BLaER1 (cell line): ENCODE measurements at regions not wholly inside any gene's neighbourhood (a gene's known extent, or its start where the extent isn't known, plus 50 kb on each side); places are given as distances from the start of the nearest gene placed in this dataset.
"Not testable (repeated sequence)": the region's sequence is repeated elsewhere in the genome, so short reads cannot be mapped to it uniquely, and the experiment has no call there.

Experiments
- H3K27ac ChIP-seq: shearing (Covaris generic); formaldehyde crosslinking; 2 replicates; pipeline ENCODE4 v1.8.1; 2022
- H3K27me3 ChIP-seq: shearing (Covaris generic); formaldehyde crosslinking; 2 replicates; pipeline ENCODE4 v1.8.1; 2022
- H3K36me3 ChIP-seq: shearing (Covaris generic); formaldehyde crosslinking; 2 replicates; pipeline ENCODE4 v1.8.1; 2022
- H3K4me1 ChIP-seq: shearing (Covaris generic); formaldehyde crosslinking; 2 replicates; pipeline ENCODE4 v1.8.1; 2022
- H3K4me2 ChIP-seq: shearing (Covaris generic); formaldehyde crosslinking; 2 replicates; pipeline ENCODE4 v1.8.1; 2022
- H3K4me3 ChIP-seq: shearing (Covaris generic); formaldehyde crosslinking; 2 replicates; pipeline ENCODE4 v1.8.1; 2022
- H3K9ac ChIP-seq: shearing (Covaris generic); formaldehyde crosslinking; 2 replicates; pipeline ENCODE4 v1.8.1; 2022
- H3K9me3 ChIP-seq: shearing (Covaris generic); formaldehyde crosslinking; 2 replicates; pipeline ENCODE4 v1.8.1; 2022
- H4K20me1 ChIP-seq: shearing (Covaris generic); formaldehyde crosslinking; 2 replicates; pipeline ENCODE4 v1.8.1; 2022
- Cebpa-rat ChIP-seq: shearing (Covaris generic); IDR thresholded peaks from 2 replicates; pipeline ENCODE4 v1.8.1; 2022

GRCh38 chr2:19178175-19178574 is 180.2 kb downstream of the OSR1 start:
- H3K9me3 ChIP-seq, result no peaks in the 10 kb centered on the region
- no peak overlapping the region for H3K9ac ChIP-seq
- TF ChIP-seq Cebpa-rat, result no peak
- H3K27ac ChIP-seq, result no peak overlapping the region
- H3K4me3 ChIP-seq, result no peak overlapping the region
- no peaks in the 10 kb centered on the region for H4K20me1 ChIP-seq
- no peak overlapping the region for H3K4me2 ChIP-seq
- H3K27me3 ChIP-seq, result no peaks in the 10 kb centered on the region
- H3K36me3 ChIP-seq, result no peaks in the 10 kb centered on the region
- no peaks in the 10 kb centered on the region for H3K4me1 ChIP-seq

- Histone ChIP-seq H3K4me1 (no peaks in the 10 kb centered on the region), H3K36me3 (no peaks in the 10 kb centered on the region), H3K9ac (no peak overlapping the region), H3K27ac (no peak overlapping the region), H3K27me3 (no peaks in the 10 kb centered on the region), H3K4me3 (no peak overlapping the region), H4K20me1 (no peaks in the 10 kb centered on the region), H3K9me3 (no peaks in the 10 kb centered on the region), H3K4me2 (no peak overlapping the region)
- no peak for TF ChIP-seq Cebpa-rat
These were observed 181.4 kb downstream of the OSR1 start for GRCh38 chr2:19176977-19177376.

- Histone ChIP-seq H3K27ac (no peak overlapping the region), H3K27me3 (no peaks in the 10 kb centered on the region), H3K4me3 (no peak overlapping the region), H3K9ac (no peak overlapping the region), H3K4me1 (no peaks in the 10 kb centered on the region), H3K9me3 (peaks cover 1% of the 10 kb centered on the region; the same call in 1 of the 2 replicates), H3K4me2 (no peak overlapping the region), H3K36me3 (no peaks in the 10 kb centered on the region), H4K20me1 (no peaks in the 10 kb centered on the region)
- no peak for TF ChIP-seq Cebpa-rat
These were observed 182.1 kb downstream of the OSR1 start for GRCh38 chr2:19176172-19176852.

- Histone ChIP-seq H3K4me2 (no peak overlapping the region), H3K27ac (no peak overlapping the region), H4K20me1 (no peaks in the 10 kb centered on the region), H3K9me3 (peaks cover 5% of the 10 kb centered on the region; the same call in 1 of the 2 replicates), H3K4me1 (no peaks in the 10 kb centered on the region), H3K4me3 (no peak overlapping the region), H3K36me3 (no peaks in the 10 kb centered on the region), H3K9ac (no peak overlapping the region), H3K27me3 (no peaks in the 10 kb centered on the region)
- TF ChIP-seq Cebpa-rat, result no peak
These were observed 184.2 kb downstream of the OSR1 start for GRCh38 chr2:19174176-19174575.

- no peak overlapping the region for H3K4me3 ChIP-seq
- no peak for TF ChIP-seq Cebpa-rat
- no peaks in the 10 kb centered on the region for H4K20me1 ChIP-seq
- no peaks in the 10 kb centered on the region for H3K4me1 ChIP-seq
- H3K4me2 ChIP-seq, result no peak overlapping the region
- peaks cover 5% of the 10 kb centered on the region; the same call in 1 of the 2 replicates for H3K9me3 ChIP-seq
- no peaks in the 10 kb centered on the region for H3K27me3 ChIP-seq
- no peaks in the 10 kb centered on the region for H3K36me3 ChIP-seq
- no peak overlapping the region for H3K27ac ChIP-seq
- no peak overlapping the region for H3K9ac ChIP-seq
These were observed 187.0 kb downstream of the OSR1 start for GRCh38 chr2:19171409-19171808.

GRCh38 chr2:19169134-19169768 is 189.2 kb downstream of the OSR1 start:
- Histone ChIP-seq H3K9ac (no peak overlapping the region), H3K4me2 (no peak overlapping the region), H3K9me3 (peaks cover 5% of the 10 kb centered on the region; the same call in 1 of the 2 replicates), H4K20me1 (no peaks in the 10 kb centered on the region), H3K36me3 (no peaks in the 10 kb centered on the region), H3K4me1 (no peaks in the 10 kb centered on the region), H3K4me3 (no peak overlapping the region), H3K27ac (no peak overlapping the region), H3K27me3 (no peaks in the 10 kb centered on the region)
- no peak for TF ChIP-seq Cebpa-rat

- not testable (repeated sequence) for H3K27me3 ChIP-seq, H3K36me3 ChIP-seq, H3K27ac ChIP-seq, H3K4me3 ChIP-seq, H4K20me1 ChIP-seq, H3K4me2 ChIP-seq, H3K4me1 ChIP-seq, H3K9me3 ChIP-seq, H3K9ac ChIP-seq
These were observed 194.3 kb downstream of the OSR1 start for GRCh38 chr2:19164099-19164498.

GRCh38 chr2:19158896-19159295 is 199.5 kb downstream of the OSR1 start:
- Histone ChIP-seq H3K27me3 (no peaks in the 10 kb centered on the region), H3K9ac (no peak overlapping the region), H3K4me3 (no peak overlapping the region), H3K9me3 (peaks cover 6% of the 10 kb centered on the region; the same call in 1 of the 2 replicates), H3K4me1 (no peaks in the 10 kb centered on the region), H4K20me1 (no peaks in the 10 kb centered on the region), H3K4me2 (no peak overlapping the region), H3K36me3 (no peaks in the 10 kb centered on the region), H3K27ac (no peak overlapping the region)
- no peak for TF ChIP-seq Cebpa-rat

- Histone ChIP-seq H3K4me3 (no peak overlapping the region), H3K4me2 (no peak overlapping the region), H3K4me1 (no peaks in the 10 kb centered on the region), H3K9ac (no peak overlapping the region), H3K27me3 (no peaks in the 10 kb centered on the region), H3K9me3 (peaks cover 6% of the 10 kb centered on the region; the same call in 1 of the 2 replicates), H3K27ac (no peak overlapping the region), H4K20me1 (no peaks in the 10 kb centered on the region), H3K36me3 (no peaks in the 10 kb centered on the region)
- TF ChIP-seq Cebpa-rat, result no peak
These were observed 200.2 kb downstream of the OSR1 start for GRCh38 chr2:19158211-19158610.

GRCh38 chr2:19156646-19157045 is 201.8 kb downstream of the OSR1 start:
- H3K9ac ChIP-seq, result no peak overlapping the region
- H3K36me3 ChIP-seq, result no peaks in the 10 kb centered on the region
- H3K4me3 ChIP-seq, result no peak overlapping the region
- no peaks in the 10 kb centered on the region for H3K27me3 ChIP-seq
- no peaks in the 10 kb centered on the region for H3K4me1 ChIP-seq
- no peak overlapping the region for H3K27ac ChIP-seq
- no peak overlapping the region for H3K4me2 ChIP-seq
- TF ChIP-seq Cebpa-rat, result no peak
- peaks cover 6% of the 10 kb centered on the region; the same call in 1 of the 2 replicates for H3K9me3 ChIP-seq
- no peaks in the 10 kb centered on the region for H4K20me1 ChIP-seq
